ENCODE measurements at regions not wholly inside any gene's neighbourhood (a gene's known extent, or its start where the extent isn't known, plus 50 kb on each side); places are given as distances from the start of the nearest gene placed in this dataset.
"Not testable (repeated sequence)": the region's sequence is repeated elsewhere in the genome, so short reads cannot be mapped to it uniquely, and the experiment has no call there.

DNA sequence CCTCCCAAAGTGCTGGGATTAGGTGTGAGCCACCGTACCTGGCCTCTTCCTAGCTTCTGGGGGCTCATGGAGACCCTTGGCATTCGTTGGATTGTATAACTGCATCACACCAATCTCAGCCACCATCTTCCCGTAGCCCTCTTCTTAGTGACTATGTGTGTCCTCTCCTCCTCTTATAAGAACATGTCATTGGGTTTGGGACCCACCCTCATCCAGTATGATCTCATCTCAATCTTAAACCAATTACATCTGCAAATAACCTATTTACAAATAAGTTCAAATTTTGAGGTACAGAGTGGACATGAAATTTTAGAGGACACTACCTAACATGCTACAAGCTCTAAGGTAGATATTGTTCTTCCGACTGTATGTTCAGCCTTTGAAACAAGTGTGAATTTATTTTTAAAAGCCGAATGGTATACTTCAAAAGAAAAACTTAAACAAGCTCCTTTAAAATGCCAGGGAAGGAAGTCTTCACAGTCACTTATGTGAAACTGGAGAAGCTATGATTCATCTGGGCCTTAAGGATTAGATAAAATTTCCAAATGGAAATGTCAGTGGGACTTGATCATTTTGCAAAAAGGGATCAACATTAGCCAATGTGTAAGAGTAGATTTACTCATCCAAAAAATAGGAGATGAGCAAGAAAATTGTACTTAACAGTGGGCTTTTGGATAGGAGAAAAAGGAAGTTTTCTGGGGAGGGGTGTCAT is 225.7 kb downstream of the MEX3B start:
- DNase-seq (ENCODE audit: low spot score): no peak

DNA sequence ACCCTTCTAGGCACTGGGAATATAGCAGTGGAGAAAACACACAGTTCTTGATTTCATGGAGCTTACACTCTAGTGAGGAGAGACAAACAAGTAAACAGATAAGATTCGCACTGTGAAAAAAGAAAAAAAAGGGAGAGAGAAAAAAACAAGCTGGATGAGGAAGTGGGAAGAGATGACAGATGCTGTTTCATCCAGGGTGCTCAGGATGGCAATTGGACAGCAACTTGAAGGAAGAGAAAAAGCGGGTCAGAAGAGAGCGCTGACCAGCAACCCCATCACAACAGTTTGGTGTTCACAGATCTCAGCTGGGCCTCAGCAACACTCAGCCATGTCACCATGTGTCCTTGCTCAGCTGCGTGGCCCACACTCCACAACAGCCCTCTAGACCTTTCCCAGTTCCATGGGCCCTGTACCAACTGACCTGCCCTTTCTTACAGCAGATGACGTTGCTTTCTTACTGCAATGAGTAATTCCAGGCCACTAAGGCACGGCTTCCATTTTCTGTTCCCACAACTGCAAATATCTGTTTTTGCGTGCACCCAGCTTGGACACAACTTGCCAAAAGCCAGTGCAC is 230.8 kb downstream of the MEX3B start:
- DNase-seq (ENCODE audit: low spot score): no peak

DNA sequence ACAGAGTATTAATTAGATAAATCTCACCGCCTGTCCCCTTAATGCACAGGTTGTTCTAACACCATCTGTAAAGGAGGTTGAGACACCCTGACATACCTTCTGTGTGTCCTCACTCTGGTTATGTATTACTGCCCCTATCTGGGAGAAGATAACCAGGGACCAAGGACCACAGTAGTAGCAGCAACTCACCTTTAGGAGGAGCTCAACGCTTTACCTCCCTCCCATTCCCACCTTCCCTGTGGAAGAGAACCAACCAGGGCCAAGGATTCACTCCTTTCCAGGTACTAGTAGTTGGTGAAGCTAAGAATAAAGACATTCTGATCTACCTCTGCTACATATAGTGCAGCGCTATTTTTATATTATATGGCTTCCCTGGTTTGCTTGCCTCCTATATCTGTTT is 232.6 kb downstream of the MEX3B start:
- peak; percentile 21 for DNase-seq (ENCODE audit: low spot score)

- no peak for DNase-seq (ENCODE audit: low spot score)
Measured at GRCh38 chr15:81812456-81812855, 233.4 kb downstream of the MEX3B start.

- DNase-seq (ENCODE audit: low spot score): no peak
Measured at GRCh38 chr15:81811736-81812135, 234.1 kb downstream of the MEX3B start.

DNA sequence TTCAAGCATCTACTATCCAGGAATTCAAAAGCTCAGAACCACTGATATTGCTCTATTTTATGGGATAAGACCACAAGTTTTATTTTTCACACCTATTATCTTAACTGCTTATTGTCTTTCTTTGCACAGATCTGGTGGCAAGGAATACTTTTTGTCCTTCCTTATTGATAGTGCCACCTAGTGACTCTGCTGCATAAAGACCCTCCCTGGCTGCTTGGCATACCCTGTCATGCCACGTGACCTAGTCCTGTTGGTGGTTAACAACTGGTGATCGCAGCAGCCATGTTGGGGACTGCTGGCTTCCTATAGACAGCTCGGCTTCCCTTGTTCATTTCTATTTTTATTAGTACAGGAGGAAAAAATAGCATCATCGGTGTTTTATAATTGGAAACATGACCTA is 236.3 kb downstream of the MEX3B start:
- peak; percentile 13 for DNase-seq (ENCODE audit: low spot score)

GRCh38 chr15:81807806-81808205 is 238.0 kb downstream of the MEX3B start:
- DNase-seq (ENCODE audit: low spot score): no peak

DNA sequence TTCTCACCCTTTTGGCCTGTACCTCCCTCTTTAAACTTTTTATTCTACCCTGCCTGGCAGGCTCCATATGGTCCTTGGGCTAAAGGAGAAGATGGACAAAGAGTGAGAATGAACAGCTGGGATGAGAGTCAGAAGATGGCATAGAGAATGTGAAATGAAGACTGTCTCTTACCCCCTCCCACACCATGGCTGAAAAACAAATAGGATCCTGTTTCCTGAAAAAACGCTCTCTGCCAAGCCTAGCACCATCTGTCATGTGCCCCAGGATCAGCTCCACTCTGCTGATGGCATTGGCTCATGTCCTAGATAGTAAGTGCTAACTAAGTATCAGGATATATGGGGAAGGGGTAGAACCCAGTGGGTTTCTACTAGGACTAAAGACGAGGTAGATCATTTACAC is 238.6 kb downstream of the MEX3B start:
- DNase-seq (ENCODE audit: low spot score): no peak

DNA sequence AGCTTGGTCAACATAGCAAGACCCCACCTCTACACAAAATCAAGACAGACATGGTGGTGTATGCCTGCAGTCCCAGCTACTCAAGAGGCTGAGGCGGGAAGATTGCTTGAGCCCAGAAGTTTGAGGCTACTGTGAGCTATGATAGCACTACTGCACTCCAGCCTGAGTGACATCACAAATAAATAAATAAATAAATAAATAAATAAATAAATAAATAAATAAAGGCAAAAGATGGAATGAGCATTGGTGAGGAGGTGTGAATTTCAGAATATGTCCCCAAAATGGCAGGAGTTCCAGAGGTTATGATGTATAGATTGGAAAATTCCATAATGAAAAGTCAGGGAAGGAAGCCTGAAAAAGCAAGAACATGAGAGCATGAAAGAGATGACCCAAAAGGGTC is 249.9 kb downstream of the MEX3B start:
- DNase-seq (ENCODE audit: low spot score): no peak

GRCh38 chr15:81792646-81793045 is 253.2 kb downstream of the MEX3B start:
- no peak for DNase-seq (ENCODE audit: low spot score)

GRCh38 chr15:81791322-81791721 is 254.5 kb downstream of the MEX3B start:
- not testable (repeated sequence) for DNase-seq (ENCODE audit: low spot score)

DNA sequence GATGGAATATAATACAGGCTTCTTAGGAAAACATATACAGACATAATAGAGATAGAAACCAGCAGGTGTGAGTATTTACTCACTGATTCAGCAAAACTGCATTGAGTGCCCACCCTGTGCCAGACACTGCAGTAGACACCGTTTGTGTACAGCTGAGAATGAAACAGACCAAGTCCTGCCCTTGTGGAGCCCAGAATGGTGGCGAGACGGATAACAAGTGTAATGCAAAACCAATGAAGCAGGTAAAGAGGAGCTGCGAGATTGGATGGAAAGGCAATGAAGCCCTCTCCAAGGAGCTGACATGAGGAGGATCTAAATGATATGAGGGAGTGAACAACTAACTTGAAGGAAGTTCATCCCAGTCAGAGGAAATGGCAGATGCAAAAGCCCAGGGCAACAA is 256.4 kb downstream of the MEX3B start:
- no peak for DNase-seq (ENCODE audit: low spot score)

- no peak for DNase-seq (ENCODE audit: low spot score)
Measured at GRCh38 chr15:81786776-81787175, 259.0 kb downstream of the MEX3B start.

DNA sequence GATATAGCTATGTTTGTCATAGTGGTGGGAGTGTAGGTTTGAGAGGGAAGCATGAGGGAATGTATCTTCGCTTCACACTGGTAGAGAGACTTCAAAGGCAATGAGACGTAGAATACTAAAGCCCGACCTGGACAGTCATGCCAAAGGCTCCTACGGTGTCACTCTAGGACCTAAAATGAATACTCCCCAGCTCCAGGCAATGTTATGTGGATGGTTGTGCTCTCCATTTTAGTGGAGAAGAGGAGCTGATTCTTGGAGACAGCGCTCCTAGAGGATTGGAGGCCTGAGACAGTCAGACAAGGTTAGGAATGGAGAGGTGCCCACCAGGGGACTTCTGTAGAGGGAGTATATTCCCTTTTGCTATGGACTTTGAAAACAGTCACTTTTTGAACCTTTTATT is 260.1 kb downstream of the MEX3B start:
- DNase-seq (ENCODE audit: low spot score): no peak

GRCh38 chr15:81785181-81785580 is 260.6 kb downstream of the MEX3B start:
- no peak for DNase-seq (ENCODE audit: low spot score)

DNA sequence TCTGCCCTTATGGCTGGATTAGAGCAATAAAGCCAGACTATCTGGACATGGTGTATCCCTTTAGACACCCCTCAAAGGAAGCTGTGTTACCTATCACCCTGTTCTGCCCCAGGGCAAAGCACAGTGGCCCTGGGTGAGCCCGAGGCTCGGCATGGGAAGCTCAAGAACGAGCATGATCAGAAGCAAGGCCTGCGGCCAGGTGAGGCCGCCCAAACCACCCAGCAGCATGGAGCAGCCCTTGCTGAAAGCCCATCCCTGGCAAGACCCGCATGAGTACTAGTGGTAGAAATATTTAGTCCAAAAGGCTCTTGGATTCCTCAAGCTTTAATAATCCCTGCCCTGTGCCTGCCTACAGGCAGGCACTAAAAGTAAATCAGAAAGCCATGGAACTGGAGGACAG is 261.1 kb downstream of the MEX3B start:
- DNase-seq (ENCODE audit: low spot score): no peak

GRCh38 chr15:81783586-81783985 is 262.2 kb downstream of the MEX3B start:
- DNase-seq (ENCODE audit: low spot score): no peak

DNA sequence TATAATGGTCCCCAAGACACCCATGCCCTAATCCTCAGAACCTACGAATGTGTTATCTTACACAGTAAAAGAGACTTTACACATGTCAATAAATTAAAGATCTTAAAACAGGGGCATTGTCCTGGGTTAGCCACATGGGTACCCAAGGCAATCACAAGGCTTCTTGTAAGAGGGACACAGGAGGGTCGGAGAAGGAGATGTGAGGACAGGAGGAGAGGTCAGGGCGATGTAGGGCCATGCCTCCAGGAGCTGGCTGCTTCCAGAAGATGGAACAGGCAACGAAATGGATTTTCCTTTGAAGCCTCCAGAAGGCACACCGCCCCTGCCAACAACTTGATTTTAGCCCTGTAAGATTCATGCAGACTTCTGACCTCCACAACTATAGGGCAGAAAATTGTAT is 262.7 kb downstream of the MEX3B start:
- DNase-seq (ENCODE audit: low spot score): no peak

GRCh38 chr15:81781395-81781794 is 264.4 kb downstream of the MEX3B start:
- no peak for DNase-seq (ENCODE audit: low spot score)

DNA sequence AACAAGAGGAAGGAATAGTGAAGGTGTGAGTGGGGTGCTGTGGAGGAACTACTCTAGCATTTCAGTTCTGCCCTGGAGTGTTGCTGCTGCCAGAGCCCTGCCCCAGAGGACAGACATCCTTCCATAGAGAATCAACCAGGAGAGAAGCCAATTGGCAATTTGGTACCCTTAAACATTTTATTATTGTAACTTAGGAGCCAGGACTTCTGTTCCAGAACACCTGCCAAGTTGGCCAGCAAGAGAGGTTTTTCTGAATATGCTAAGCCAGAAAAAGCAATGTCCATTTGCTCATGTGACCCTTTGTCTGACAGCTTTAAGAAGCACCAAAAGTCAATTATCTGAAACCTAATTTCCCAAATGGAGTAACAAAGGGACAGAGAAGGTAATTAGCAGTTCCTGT is 264.9 kb downstream of the MEX3B start:
- DNase-seq (ENCODE audit: low spot score): no peak

- no peak for DNase-seq (ENCODE audit: low spot score)
Measured at GRCh38 chr15:81779181-81779580, 266.6 kb downstream of the MEX3B start.

DNA sequence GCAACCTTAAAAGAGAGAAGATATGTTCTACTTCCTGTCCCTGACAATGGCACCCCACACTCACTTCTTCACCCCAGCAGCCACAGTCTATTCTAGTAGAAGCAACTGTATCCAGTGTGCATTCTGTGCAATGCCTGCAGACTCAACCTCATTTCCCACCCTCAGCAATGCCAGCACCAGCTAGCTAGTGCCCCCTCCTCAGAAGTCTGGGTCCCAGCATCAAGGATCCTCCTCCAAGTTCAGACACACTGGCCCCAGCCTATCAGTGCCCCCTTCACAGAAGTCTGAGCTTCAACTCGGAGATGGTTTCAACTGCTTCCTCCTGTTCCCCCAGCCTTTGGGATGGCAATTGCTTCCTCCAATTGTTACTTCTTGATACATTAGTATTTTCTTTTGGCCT is 268.3 kb downstream of the MEX3B start:
- DNase-seq (ENCODE audit: low spot score): no peak

GRCh38 chr15:81776976-81777375 is 268.8 kb downstream of the MEX3B start:
- no peak for DNase-seq (ENCODE audit: low spot score)

GRCh38 chr15:81775779-81776178 is 270.0 kb downstream of the MEX3B start:
- DNase-seq (ENCODE audit: low spot score): not testable (repeated sequence)

Data from HuH-7 (cell line).